Vagina (tissue), 2 donors: ENCODE measurements at regions not wholly inside any gene's neighbourhood (a gene's known extent, or its start where the extent isn't known, plus 50 kb on each side); places are given as distances from the start of the nearest gene placed in this dataset.

Source experiments
- DNase-seq, 2 donors: peaks; one replicate each; pipeline ENCODE4 v3.0.0-alpha.2; 2017; ENCODE audit errors: extremely low spot score in 2 of 2
- H3K27ac ChIP-seq: fragments of 200-600 bp; sonication (generic); one replicate; pipeline ENCODE4 v1.5.1; 2019
- H3K27me3 ChIP-seq: fragments of 200-600 bp; sonication (generic); one replicate; pipeline ENCODE4 v1.5.1; 2019
- H3K36me3 ChIP-seq, 2 donors: fragments of 200-600 bp; sonication (generic); one replicate each; pipeline ENCODE4 v1.5.1; 2017 to 2019
- H3K4me1 ChIP-seq: fragments of 200-600 bp; sonication (generic); one replicate; pipeline ENCODE4 v1.5.1; 2019
- H3K4me3 ChIP-seq, 2 donors: fragments of 200-600 bp; sonication (generic); 1 replicate in 1 of 2; 2 replicates in 1 of 2; pipeline ENCODE4 v1.5.1; 2016 to 2019
- H3K9me3 ChIP-seq: fragments of 200-600 bp; sonication (generic); one replicate; pipeline ENCODE4 v1.5.1; 2019
- CTCF ChIP-seq, 3 experiments: fragments of 450-650 bp in 2 of 3; fragments of 200-600 bp in 1 of 3; sonication (generic) in 1 of 3; IDR thresholded peaks; one replicate each; pipeline ENCODE4 v1.5.1; 2017 to 2019; ENCODE audit warnings: antibody characterized with exemption in 3 of 3, mild to moderate bottlenecking in 2 of 3, moderate library complexity in 2 of 3
- POLR2A ChIP-seq, 2 donors: fragments of 450-650 bp; IDR thresholded peaks; one replicate each; pipeline ENCODE4 v1.6.1; 2017; ENCODE audit warnings: antibody characterized with exemption in 2 of 2, mild to moderate bottlenecking in 2 of 2, moderate library complexity in 2 of 2
- POLR2AphosphoS5 ChIP-seq, 2 donors: sonication (generic); formaldehyde crosslinking; IDR thresholded peaks; one replicate each; pipeline ENCODE4 v1.9.0; 2017; ENCODE audit warnings: antibody characterized with exemption in 2 of 2, mild to moderate bottlenecking in 2 of 2, low read depth in 1 of 2; ENCODE audit not compliant: insufficient read depth in 1 of 2
- intact Hi-C: fragments of 100-400 bp; cut with DNase I; formaldehyde crosslinking; loops from one replicate; pipeline ENCODE4 v1.15.1; 2023

- no peaks in the 10 kb centered on the region for H3K9me3 ChIP-seq
- H3K27me3 ChIP-seq = no peaks in the 10 kb centered on the region
- H3K36me3 ChIP-seq = no peaks in the 10 kb centered on the region
- TF ChIP-seq POLR2A (IDR thresholded peaks at IDR 0.05) (no peak), POLR2AphosphoS5 (IDR thresholded peaks at IDR 0.05; ENCODE audit: insufficient read depth in 1 of 2, low read depth in 1 of 2) (no peak), CTCF (IDR thresholded peaks at IDR 0.05) (no peak)
- no peak for DNase-seq
- no peak overlapping the region for H3K4me3 ChIP-seq
- intact Hi-C loops = no loop called here
- H3K27ac ChIP-seq = no peak overlapping the region
- H3K4me1 ChIP-seq = no peaks in the 10 kb centered on the region
Measured at GRCh38 chr17:36765436-36766043, 164.2 kb downstream of the MRM1 start.

GRCh38 chr17:36768394-36768793, 167.0 kb downstream of the MRM1 start:
- TF ChIP-seq CTCF (IDR thresholded peaks at IDR 0.05) = no peak
- no peak for TF ChIP-seq POLR2AphosphoS5 (IDR thresholded peaks at IDR 0.05; ENCODE audit: insufficient read depth in 1 of 2, low read depth in 1 of 2)
- TF ChIP-seq POLR2A (IDR thresholded peaks at IDR 0.05) = no peak
- intact Hi-C loops = no loop called here
- Histone ChIP-seq H3K36me3 (no peaks in the 10 kb centered on the region), H3K4me3 (no peak overlapping the region), H3K9me3 (no peaks in the 10 kb centered on the region), H3K27ac (no peak overlapping the region), H3K27me3 (no peaks in the 10 kb centered on the region), H3K4me1 (no peaks in the 10 kb centered on the region)
- DNase-seq = no peak

GRCh38 chr17:36773039-36773438, 164.2 kb upstream of the LHX1 start:
- Histone ChIP-seq H3K27ac (no peak overlapping the region), H3K27me3 (no peaks in the 10 kb centered on the region), H3K4me3 (no peak overlapping the region), H3K9me3 (no peaks in the 10 kb centered on the region), H3K4me1 (no peaks in the 10 kb centered on the region), H3K36me3 (no peaks in the 10 kb centered on the region)
- no peak for TF ChIP-seq POLR2A (IDR thresholded peaks at IDR 0.05)
- TF ChIP-seq CTCF (IDR thresholded peaks at IDR 0.05) = no peak
- no peak for TF ChIP-seq POLR2AphosphoS5 (IDR thresholded peaks at IDR 0.05; ENCODE audit: insufficient read depth in 1 of 2, low read depth in 1 of 2)
- no peak for DNase-seq
- intact Hi-C loops = no loop called here

- intact Hi-C loops = no loop called here
- no peak for DNase-seq
- Histone ChIP-seq H3K9me3 (no peaks in the 10 kb centered on the region), H3K27me3 (no peaks in the 10 kb centered on the region), H3K27ac (no peak overlapping the region), H3K4me1 (no peaks in the 10 kb centered on the region), H3K4me3 (no peak overlapping the region), H3K36me3 (no peaks in the 10 kb centered on the region)
- TF ChIP-seq POLR2A (IDR thresholded peaks at IDR 0.05) = no peak
- no peak for TF ChIP-seq CTCF (IDR thresholded peaks at IDR 0.05)
- TF ChIP-seq POLR2AphosphoS5 (IDR thresholded peaks at IDR 0.05; ENCODE audit: insufficient read depth in 1 of 2, low read depth in 1 of 2) = no peak
Measured at GRCh38 chr17:36777118-36777517, 160.2 kb upstream of the LHX1 start.

- Histone ChIP-seq H3K27me3 (no peaks in the 10 kb centered on the region), H3K4me3 (no peak overlapping the region), H3K36me3 (no peaks in the 10 kb centered on the region), H3K4me1 (no peaks in the 10 kb centered on the region), H3K27ac (no peak overlapping the region), H3K9me3 (no peaks in the 10 kb centered on the region)
- no peak for TF ChIP-seq CTCF (IDR thresholded peaks at IDR 0.05)
- TF ChIP-seq POLR2AphosphoS5 (IDR thresholded peaks at IDR 0.05; ENCODE audit: insufficient read depth in 1 of 2, low read depth in 1 of 2) = no peak
- intact Hi-C loops = no loop called here
- no peak for DNase-seq
Measured at GRCh38 chr17:36778448-36778847, 158.8 kb upstream of the LHX1 start.
